MM.1S (cell line): ENCODE measurements at regions not wholly inside any gene's neighbourhood (a gene's known extent, or its start where the extent isn't known, plus 50 kb on each side); places are given as distances from the start of the nearest gene placed in this dataset.

ENCODE experiments used
- DNase-seq: peaks from one replicate; pipeline ENCODE4 v3.0.0-alpha.2; 2015
- H2AFZ ChIP-seq: fragments of 300-600 bp; sonication (generic); 2 replicates; pipeline ENCODE4 v1.6.0; 2016; ENCODE audit warnings: antibody characterized with exemption, low read length
- H3F3A ChIP-seq: fragments of 300-600 bp; sonication (generic); 2 replicates; pipeline ENCODE4 v1.6.1; 2016; ENCODE audit warnings: mild to moderate bottlenecking, antibody characterized with exemption, low read length, moderate library complexity, mixed read lengths; ENCODE audit not compliant: insufficient read depth
- H3K27ac ChIP-seq: fragments of 300-600 bp; sonication (generic); 2 replicates; pipeline ENCODE4 v1.5.1; 2016; ENCODE audit warnings: mild to moderate bottlenecking, low read length
- H3K27me3 ChIP-seq: fragments of 300-600 bp; sonication (generic); replicated peaks from 2 replicates; pipeline ENCODE4 v1.6.0; 2016; ENCODE audit warnings: low read length; ENCODE audit not compliant: insufficient read depth
- H3K36me3 ChIP-seq: fragments of 300-600 bp; sonication (generic); replicated peaks from 2 replicates; pipeline ENCODE4 v1.6.1; 2016; ENCODE audit warnings: mild to moderate bottlenecking, low read length, mixed read lengths; ENCODE audit not compliant: insufficient read depth
- H3K4me1 ChIP-seq: fragments of 300-600 bp; sonication (generic); 2 replicates; pipeline ENCODE4 v1.6.1; 2016; ENCODE audit warnings: low read length, mixed read lengths
- H3K4me2 ChIP-seq: fragments of 300-600 bp; sonication (generic); 2 replicates; pipeline ENCODE4 v1.6.0; 2016; ENCODE audit warnings: low read depth, low read length
- H3K4me3 ChIP-seq: fragments of 300-600 bp; sonication (generic); 2 replicates; pipeline ENCODE4 v1.5.1; 2016; ENCODE audit warnings: low read length, mixed read lengths
- H3K79me2 ChIP-seq: fragments of 300-600 bp; sonication (generic); 2 replicates; pipeline ENCODE4 v1.6.1; 2016; ENCODE audit warnings: mixed run types, low read length, mixed read lengths
- H3K9ac ChIP-seq: fragments of 300-600 bp; sonication (generic); 2 replicates; pipeline ENCODE4 v1.6.1; 2016; ENCODE audit warnings: low read length, mixed read lengths
- H3K9me2 ChIP-seq: fragments of 300-600 bp; sonication (generic); replicated peaks from 2 replicates; pipeline ENCODE4 v1.6.1; 2016; ENCODE audit warnings: mild to moderate bottlenecking, low read length, mixed read lengths; ENCODE audit not compliant: insufficient read depth
- H3K9me3 ChIP-seq: fragments of 300-600 bp; sonication (generic); replicated peaks from 2 replicates; pipeline ENCODE4 v1.6.1; 2016; ENCODE audit warnings: mild to moderate bottlenecking, low read length, mixed read lengths; ENCODE audit not compliant: insufficient read depth
- H4K20me1 ChIP-seq: fragments of 300-600 bp; sonication (generic); 2 replicates; pipeline ENCODE4 v1.6.1; 2016; ENCODE audit warnings: mild to moderate bottlenecking, low read length, moderate library complexity, mixed read lengths; ENCODE audit not compliant: insufficient read depth
- CTCF ChIP-seq: fragments of 300-600 bp; sonication (generic); IDR thresholded peaks from 2 replicates; pipeline ENCODE4 v1.5.1; 2016; ENCODE audit warnings: antibody characterized with exemption, low read length, mixed read lengths
- EZH2 ChIP-seq: fragments of 300-600 bp; sonication (generic); optimal IDR thresholded peaks from 2 replicates; pipeline ENCODE3; 2017; ENCODE audit warnings: low read depth, mild to moderate bottlenecking, antibody characterized with exemption, low read length, mixed read lengths
- EZH2phosphoT487 ChIP-seq: fragments of 300-600 bp; sonication (generic); IDR thresholded peaks from 2 replicates; pipeline ENCODE4 v1.6.1; 2018; ENCODE audit warnings: antibody characterized with exemption, low read length

GRCh38 chr7:26478550-26478949 is 186.9 kb downstream of the SNX10 start:
- H3K27me3 ChIP-seq: no peaks in the 10 kb centered on the region
- H4K20me1 ChIP-seq: no peaks in the 10 kb centered on the region
- H3K9me3 ChIP-seq: no peaks in the 10 kb centered on the region
- H3K9me2 ChIP-seq: no peaks in the 10 kb centered on the region
- no peak overlapping the region for H3K9ac ChIP-seq
- no peak overlapping the region for H3K4me2 ChIP-seq
- no peaks in the 10 kb centered on the region for H3K4me1 ChIP-seq
- no peak overlapping the region for H3K27ac ChIP-seq
- H3F3A ChIP-seq: no peaks in the 10 kb centered on the region
- no peak overlapping the region for H2AFZ ChIP-seq
- H3K4me3 ChIP-seq: no peak overlapping the region
- TF ChIP-seq CTCF (no peak), EZH2 (no peak), EZH2phosphoT487 (no peak)
- no peaks in the 10 kb centered on the region for H3K36me3 ChIP-seq
- H3K79me2 ChIP-seq: no peaks in the 10 kb centered on the region
- no peak for DNase-seq

GRCh38 chr7:26479581-26479980 is 187.9 kb downstream of the SNX10 start:
- H3K4me3 ChIP-seq: no peak overlapping the region
- H3F3A ChIP-seq: no peaks in the 10 kb centered on the region
- no peak overlapping the region for H2AFZ ChIP-seq
- TF ChIP-seq CTCF (no peak), EZH2 (no peak)
- H3K27me3 ChIP-seq: no peaks in the 10 kb centered on the region
- no peak for DNase-seq
- no peaks in the 10 kb centered on the region for H3K9me2 ChIP-seq
- no peak overlapping the region for H3K27ac ChIP-seq
- H3K9me3 ChIP-seq: no peaks in the 10 kb centered on the region
- no peaks in the 10 kb centered on the region for H3K4me1 ChIP-seq
- no peaks in the 10 kb centered on the region for H3K36me3 ChIP-seq
- H3K4me2 ChIP-seq: no peak overlapping the region
- H3K9ac ChIP-seq: no peak overlapping the region
- H3K79me2 ChIP-seq: no peaks in the 10 kb centered on the region
- H4K20me1 ChIP-seq: no peaks in the 10 kb centered on the region

GRCh38 chr7:26480156-26480555 is 188.5 kb downstream of the SNX10 start:
- Histone ChIP-seq H3F3A (no peaks in the 10 kb centered on the region), H3K9me2 (no peaks in the 10 kb centered on the region), H3K9me3 (no peaks in the 10 kb centered on the region), H3K36me3 (no peaks in the 10 kb centered on the region), H4K20me1 (no peaks in the 10 kb centered on the region), H3K79me2 (no peaks in the 10 kb centered on the region), H2AFZ (no peak overlapping the region), H3K4me1 (no peaks in the 10 kb centered on the region), H3K9ac (no peak overlapping the region), H3K4me2 (no peak overlapping the region), H3K27ac (no peak overlapping the region), H3K27me3 (no peaks in the 10 kb centered on the region), H3K4me3 (no peak overlapping the region)
- DNase-seq: no peak
- TF ChIP-seq EZH2phosphoT487 (no peak), EZH2 (no peak), CTCF (no peak)
